ENCODE measurements at regions not wholly inside any gene's neighbourhood (a gene's known extent, or its start where the extent isn't known, plus 50 kb on each side); places are given as distances from the start of the nearest gene placed in this dataset.

- TF ChIP-seq CTCF (IDR thresholded peaks at IDR 0.05): no peak
- TF ChIP-seq POLR2A (IDR thresholded peaks at IDR 0.05): no peak
Measured at GRCh38 chr12:97397008-97397407, 65.6 kb upstream of the RMST start.
